ENCODE measurements at regions not wholly inside any gene's neighbourhood (a gene's known extent, or its start where the extent isn't known, plus 50 kb on each side); places are given as distances from the start of the nearest gene placed in this dataset.

DNA sequence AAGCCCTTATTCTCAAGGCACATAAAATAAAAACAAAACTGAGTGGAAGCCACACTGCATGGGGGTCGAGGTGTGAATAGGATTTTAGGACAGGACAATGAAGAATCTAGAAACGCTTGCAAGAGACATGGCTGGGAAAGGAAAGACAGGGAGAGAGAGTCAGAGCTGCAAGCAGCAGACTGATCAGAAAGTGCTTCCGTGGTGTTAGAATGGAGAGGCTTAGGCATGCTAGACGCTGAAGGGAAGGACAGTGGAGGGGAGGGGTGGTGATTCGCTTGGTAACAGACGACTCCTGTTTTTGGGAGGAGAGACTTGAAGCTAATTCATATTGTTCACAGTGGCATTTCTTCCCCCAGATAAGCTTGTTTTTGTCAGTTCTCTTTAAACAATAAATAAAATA lies 173.5 kb downstream of the AIPL1 start:
- Mint-ChIP-seq H3K27me3 (ENCODE audit: low read depth) (peaks cover 3% of the 10 kb centered on the region; the same call in 1 of the 2 replicates), H3K27ac (peak overlapping the region; percentile 13; the same call in 1 of the 2 replicates), H3K36me3 (peaks cover 10% of the 10 kb centered on the region), H3K4me3 (no peak overlapping the region), H3K9me3 (peaks cover 26% of the 10 kb centered on the region), H3K4me1 (peaks cover 56% of the 10 kb centered on the region)
- POLR2A ChIA-PET = no interaction called here
- CTCF ChIA-PET = interaction anchor here (0.5 to 1.2 kb wide), 3 partner anchors 11 to 668 kb away, joined by 3 to 4 read pairs (median 3); no protein-coding TSS in a partner anchor
- ATAC-seq (peak; percentile 35), DNase-seq (ENCODE audit: low spot score) (no peak)
- TF ChIP-seq SMAD3 (CRISPR knock-in tag; IDR thresholded peaks at IDR 0.05; ENCODE audit: borderline replicate concordance) = no peak
- TF ChIP-seq RELA (CRISPR knock-in tag; IDR thresholded peaks at IDR 0.05; ENCODE audit: borderline replicate concordance) = no peak
- TF ChIP-seq, protein P1, sequence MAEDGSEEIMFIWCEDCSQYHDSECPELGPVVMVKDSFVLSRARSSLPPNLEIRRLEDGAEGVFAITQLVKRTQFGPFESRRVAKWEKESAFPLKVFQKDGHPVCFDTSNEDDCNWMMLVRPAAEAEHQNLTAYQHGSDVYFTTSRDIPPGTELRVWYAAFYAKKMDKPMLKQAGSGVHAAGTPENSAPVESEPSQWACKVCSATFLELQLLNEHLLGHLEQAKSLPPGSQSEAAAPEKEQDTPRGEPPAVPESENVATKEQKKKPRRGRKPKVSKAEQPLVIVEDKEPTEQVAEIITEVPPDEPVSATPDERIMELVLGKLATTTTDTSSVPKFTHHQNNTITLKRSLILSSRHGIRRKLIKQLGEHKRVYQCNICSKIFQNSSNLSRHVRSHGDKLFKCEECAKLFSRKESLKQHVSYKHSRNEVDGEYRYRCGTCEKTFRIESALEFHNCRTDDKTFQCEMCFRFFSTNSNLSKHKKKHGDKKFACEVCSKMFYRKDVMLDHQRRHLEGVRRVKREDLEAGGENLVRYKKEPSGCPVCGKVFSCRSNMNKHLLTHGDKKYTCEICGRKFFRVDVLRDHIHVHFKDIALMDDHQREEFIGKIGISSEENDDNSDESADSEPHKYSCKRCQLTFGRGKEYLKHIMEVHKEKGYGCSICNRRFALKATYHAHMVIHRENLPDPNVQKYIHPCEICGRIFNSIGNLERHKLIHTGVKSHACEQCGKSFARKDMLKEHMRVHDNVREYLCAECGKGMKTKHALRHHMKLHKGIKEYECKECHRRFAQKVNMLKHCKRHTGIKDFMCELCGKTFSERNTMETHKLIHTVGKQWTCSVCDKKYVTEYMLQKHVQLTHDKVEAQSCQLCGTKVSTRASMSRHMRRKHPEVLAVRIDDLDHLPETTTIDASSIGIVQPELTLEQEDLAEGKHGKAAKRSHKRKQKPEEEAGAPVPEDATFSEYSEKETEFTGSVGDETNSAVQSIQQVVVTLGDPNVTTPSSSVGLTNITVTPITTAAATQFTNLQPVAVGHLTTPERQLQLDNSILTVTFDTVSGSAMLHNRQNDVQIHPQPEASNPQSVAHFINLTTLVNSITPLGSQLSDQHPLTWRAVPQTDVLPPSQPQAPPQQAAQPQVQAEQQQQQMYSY (CRISPR knock-in tag; IDR thresholded peaks at IDR 0.05) = no peak
- TF ChIP-seq NFE2L1 (CRISPR knock-in tag; IDR thresholded peaks at IDR 0.05) = no peak
- TF ChIP-seq ZNF423 (CRISPR knock-in tag; IDR thresholded peaks at IDR 0.05) = no peak
- TF ChIP-seq, protein P2, sequence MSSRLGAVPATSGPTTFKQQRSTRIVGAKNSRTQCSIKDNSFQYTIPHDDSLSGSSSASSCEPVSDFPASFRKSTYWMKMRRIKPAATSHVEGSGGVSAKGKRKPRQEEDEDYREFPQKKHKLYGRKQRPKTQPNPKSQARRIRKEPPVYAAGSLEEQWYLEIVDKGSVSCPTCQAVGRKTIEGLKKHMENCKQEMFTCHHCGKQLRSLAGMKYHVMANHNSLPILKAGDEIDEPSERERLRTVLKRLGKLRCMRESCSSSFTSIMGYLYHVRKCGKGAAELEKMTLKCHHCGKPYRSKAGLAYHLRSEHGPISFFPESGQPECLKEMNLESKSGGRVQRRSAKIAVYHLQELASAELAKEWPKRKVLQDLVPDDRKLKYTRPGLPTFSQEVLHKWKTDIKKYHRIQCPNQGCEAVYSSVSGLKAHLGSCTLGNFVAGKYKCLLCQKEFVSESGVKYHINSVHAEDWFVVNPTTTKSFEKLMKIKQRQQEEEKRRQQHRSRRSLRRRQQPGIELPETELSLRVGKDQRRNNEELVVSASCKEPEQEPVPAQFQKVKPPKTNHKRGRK (CRISPR knock-in tag; IDR thresholded peaks at IDR 0.05; ENCODE audit: borderline replicate concordance) = no peak
- no peak for TF ChIP-seq ZNF219 (CRISPR knock-in tag; IDR thresholded peaks at IDR 0.05; ENCODE audit: borderline replicate concordance)
- TF ChIP-seq, protein P3, sequence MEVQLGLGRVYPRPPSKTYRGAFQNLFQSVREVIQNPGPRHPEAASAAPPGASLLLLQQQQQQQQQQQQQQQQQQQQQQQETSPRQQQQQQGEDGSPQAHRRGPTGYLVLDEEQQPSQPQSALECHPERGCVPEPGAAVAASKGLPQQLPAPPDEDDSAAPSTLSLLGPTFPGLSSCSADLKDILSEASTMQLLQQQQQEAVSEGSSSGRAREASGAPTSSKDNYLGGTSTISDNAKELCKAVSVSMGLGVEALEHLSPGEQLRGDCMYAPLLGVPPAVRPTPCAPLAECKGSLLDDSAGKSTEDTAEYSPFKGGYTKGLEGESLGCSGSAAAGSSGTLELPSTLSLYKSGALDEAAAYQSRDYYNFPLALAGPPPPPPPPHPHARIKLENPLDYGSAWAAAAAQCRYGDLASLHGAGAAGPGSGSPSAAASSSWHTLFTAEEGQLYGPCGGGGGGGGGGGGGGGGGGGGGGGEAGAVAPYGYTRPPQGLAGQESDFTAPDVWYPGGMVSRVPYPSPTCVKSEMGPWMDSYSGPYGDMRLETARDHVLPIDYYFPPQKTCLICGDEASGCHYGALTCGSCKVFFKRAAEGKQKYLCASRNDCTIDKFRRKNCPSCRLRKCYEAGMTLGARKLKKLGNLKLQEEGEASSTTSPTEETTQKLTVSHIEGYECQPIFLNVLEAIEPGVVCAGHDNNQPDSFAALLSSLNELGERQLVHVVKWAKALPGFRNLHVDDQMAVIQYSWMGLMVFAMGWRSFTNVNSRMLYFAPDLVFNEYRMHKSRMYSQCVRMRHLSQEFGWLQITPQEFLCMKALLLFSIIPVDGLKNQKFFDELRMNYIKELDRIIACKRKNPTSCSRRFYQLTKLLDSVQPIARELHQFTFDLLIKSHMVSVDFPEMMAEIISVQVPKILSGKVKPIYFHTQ (CRISPR knock-in tag; IDR thresholded peaks at IDR 0.05) = no peak
- TF ChIP-seq ZNF121 (CRISPR knock-in tag; IDR thresholded peaks at IDR 0.05) = no peak
- TF ChIP-seq, protein P4, sequence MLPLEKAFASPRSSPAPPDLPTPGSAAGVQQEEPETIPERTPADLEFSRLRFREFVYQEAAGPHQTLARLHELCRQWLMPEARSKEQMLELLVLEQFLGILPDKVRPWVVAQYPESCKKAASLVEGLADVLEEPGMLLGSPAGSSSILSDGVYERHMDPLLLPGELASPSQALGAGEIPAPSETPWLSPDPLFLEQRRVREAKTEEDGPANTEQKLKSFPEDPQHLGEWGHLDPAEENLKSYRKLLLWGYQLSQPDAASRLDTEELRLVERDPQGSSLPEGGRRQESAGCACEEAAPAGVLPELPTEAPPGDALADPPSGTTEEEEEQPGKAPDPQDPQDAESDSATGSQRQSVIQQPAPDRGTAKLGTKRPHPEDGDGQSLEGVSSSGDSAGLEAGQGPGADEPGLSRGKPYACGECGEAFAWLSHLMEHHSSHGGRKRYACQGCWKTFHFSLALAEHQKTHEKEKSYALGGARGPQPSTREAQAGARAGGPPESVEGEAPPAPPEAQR (CRISPR knock-in tag; IDR thresholded peaks at IDR 0.05) = no peak
- TF ChIP-seq FOXP1 (CRISPR knock-in tag; IDR thresholded peaks at IDR 0.05; ENCODE audit: borderline replicate concordance) = no peak
- TF ChIP-seq, protein P5, sequence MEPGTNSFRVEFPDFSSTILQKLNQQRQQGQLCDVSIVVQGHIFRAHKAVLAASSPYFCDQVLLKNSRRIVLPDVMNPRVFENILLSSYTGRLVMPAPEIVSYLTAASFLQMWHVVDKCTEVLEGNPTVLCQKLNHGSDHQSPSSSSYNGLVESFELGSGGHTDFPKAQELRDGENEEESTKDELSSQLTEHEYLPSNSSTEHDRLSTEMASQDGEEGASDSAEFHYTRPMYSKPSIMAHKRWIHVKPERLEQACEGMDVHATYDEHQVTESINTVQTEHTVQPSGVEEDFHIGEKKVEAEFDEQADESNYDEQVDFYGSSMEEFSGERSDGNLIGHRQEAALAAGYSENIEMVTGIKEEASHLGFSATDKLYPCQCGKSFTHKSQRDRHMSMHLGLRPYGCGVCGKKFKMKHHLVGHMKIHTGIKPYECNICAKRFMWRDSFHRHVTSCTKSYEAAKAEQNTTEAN (CRISPR knock-in tag; IDR thresholded peaks at IDR 0.05) = no peak
- TF ChIP-seq, protein P6, sequence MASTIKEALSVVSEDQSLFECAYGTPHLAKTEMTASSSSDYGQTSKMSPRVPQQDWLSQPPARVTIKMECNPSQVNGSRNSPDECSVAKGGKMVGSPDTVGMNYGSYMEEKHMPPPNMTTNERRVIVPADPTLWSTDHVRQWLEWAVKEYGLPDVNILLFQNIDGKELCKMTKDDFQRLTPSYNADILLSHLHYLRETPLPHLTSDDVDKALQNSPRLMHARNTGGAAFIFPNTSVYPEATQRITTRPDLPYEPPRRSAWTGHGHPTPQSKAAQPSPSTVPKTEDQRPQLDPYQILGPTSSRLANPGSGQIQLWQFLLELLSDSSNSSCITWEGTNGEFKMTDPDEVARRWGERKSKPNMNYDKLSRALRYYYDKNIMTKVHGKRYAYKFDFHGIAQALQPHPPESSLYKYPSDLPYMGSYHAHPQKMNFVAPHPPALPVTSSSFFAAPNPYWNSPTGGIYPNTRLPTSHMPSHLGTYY (CRISPR knock-in tag; IDR thresholded peaks at IDR 0.05) = no peak
- TF ChIP-seq MYBL2 (CRISPR knock-in tag; IDR thresholded peaks at IDR 0.05) = no peak
- no peak for TF ChIP-seq TP53 (CRISPR knock-in tag; IDR thresholded peaks at IDR 0.05)
- TF ChIP-seq, protein P7, sequence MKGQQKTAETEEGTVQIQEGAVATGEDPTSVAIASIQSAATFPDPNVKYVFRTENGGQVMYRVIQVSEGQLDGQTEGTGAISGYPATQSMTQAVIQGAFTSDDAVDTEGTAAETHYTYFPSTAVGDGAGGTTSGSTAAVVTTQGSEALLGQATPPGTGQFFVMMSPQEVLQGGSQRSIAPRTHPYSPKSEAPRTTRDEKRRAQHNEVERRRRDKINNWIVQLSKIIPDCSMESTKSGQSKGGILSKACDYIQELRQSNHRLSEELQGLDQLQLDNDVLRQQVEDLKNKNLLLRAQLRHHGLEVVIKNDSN (CRISPR knock-in tag; IDR thresholded peaks at IDR 0.05) = no peak
